ENCODE measurements at regions not wholly inside any gene's neighbourhood (a gene's known extent, or its start where the extent isn't known, plus 50 kb on each side); places are given as distances from the start of the nearest gene placed in this dataset.

- peaks cover 0 to 7% (median 0%) of the 10 kb centered on the region in 9 donors for H3K27me3 ChIP-seq
- no peak overlapping the region for H3K4me3 ChIP-seq
- H3K27ac ChIP-seq = no peak overlapping the region
- intact Hi-C loops (cut with DNase I) = no loop called here
- no peaks in the 10 kb centered on the region for H3K36me3 ChIP-seq
- 86 to 95% (median 90%) methylated on average over 6 of the region's 6 CpGs for WGBS, 4 donors
- no peak for ATAC-seq
- H3K4me1 ChIP-seq = peaks cover 0 to 4% (median 0%) of the 10 kb centered on the region in 12 donors
- DNase-seq = no peak
- no peak for TF ChIP-seq CTCF (IDR thresholded peaks at IDR 0.05)
- no peak for TF ChIP-seq POLR2A (IDR thresholded peaks at IDR 0.05)
- no peaks in the 10 kb centered on the region for H3K9me3 ChIP-seq
Measured at GRCh38 chr15:81497238-81497637, 123.2 kb upstream of the TMC3 start.

- intact Hi-C loops (cut with DNase I) = no loop called here
- DNase-seq (no peak), ATAC-seq (no peak)
- peaks cover 0 to 7% (median 0%) of the 10 kb centered on the region in 12 donors for H3K4me1 ChIP-seq
- no peaks in the 10 kb centered on the region for H3K36me3 ChIP-seq
- H3K27me3 ChIP-seq = peaks cover 0 to 7% (median 0%) of the 10 kb centered on the region in 9 donors
- no peaks in the 10 kb centered on the region for H3K9me3 ChIP-seq
- no peak overlapping the region for H3K27ac ChIP-seq
- H3K4me3 ChIP-seq = no peak overlapping the region
- TF ChIP-seq CTCF (IDR thresholded peaks at IDR 0.05) (no peak), POLR2A (IDR thresholded peaks at IDR 0.05) (no peak)
- 84 to 87% (median 85%) methylated on average over 8 of the region's 8 CpGs for WGBS, 4 donors
Measured at GRCh38 chr15:81495780-81496467, 121.9 kb upstream of the TMC3 start.

GRCh38 chr15:81492969-81493645, 119.1 kb upstream of the TMC3 start:
- 94 to 97% (median 96%) methylated on average over 6 of the region's 6 CpGs for WGBS, 4 donors
- ATAC-seq (no peak), DNase-seq (no peak)
- intact Hi-C loops (cut with DNase I) = loop anchor here in 1 of 10 donors (5.0 kb wide), 1 partner anchor 704 kb away; no protein-coding TSS in a partner anchor
- TF ChIP-seq CTCF (IDR thresholded peaks at IDR 0.05) (no peak), POLR2A (IDR thresholded peaks at IDR 0.05) (no peak)
- H3K27ac ChIP-seq = no peak overlapping the region
- peaks cover 0 to 7% (median 0%) of the 10 kb centered on the region in 12 donors for H3K4me1 ChIP-seq
- no peaks in the 10 kb centered on the region for H3K36me3 ChIP-seq
- peaks cover 0 to 7% (median 0%) of the 10 kb centered on the region in 9 donors for H3K27me3 ChIP-seq
- no peaks in the 10 kb centered on the region for H3K9me3 ChIP-seq
- no peak overlapping the region for H3K4me3 ChIP-seq

- ATAC-seq (no peak), DNase-seq (peak in 2 of 5 donors; percentile 12 to 25)
- no peak for TF ChIP-seq CTCF (IDR thresholded peaks at IDR 0.05)
- 44 to 59% (median 54%) methylated on average over 3 of the region's 3 CpGs for WGBS, 4 donors
- H3K27ac ChIP-seq = no peak overlapping the region
- H3K36me3 ChIP-seq = no peaks in the 10 kb centered on the region
- peaks cover 0 to 7% (median 0%) of the 10 kb centered on the region in 9 donors for H3K27me3 ChIP-seq
- no peak overlapping the region for H3K4me3 ChIP-seq
- peaks cover 0 to 7% (median 0%) of the 10 kb centered on the region in 12 donors for H3K4me1 ChIP-seq
- no peaks in the 10 kb centered on the region for H3K9me3 ChIP-seq
- intact Hi-C loops (cut with DNase I) = loop anchor here in 1 of 10 donors (5.0 kb wide), 1 partner anchor 705 kb away; no protein-coding TSS in a partner anchor
Measured at GRCh38 chr15:81492331-81492968, 118.4 kb upstream of the TMC3 start.
